ENCODE measurements at regions not wholly inside any gene's neighbourhood (a gene's known extent, or its start where the extent isn't known, plus 50 kb on each side); places are given as distances from the start of the nearest gene placed in this dataset.

GRCh38 chr2:155010925-155011324 lies 312.4 kb downstream of the KCNJ3 start:
- no peak overlapping the region for H3K4me3 ChIP-seq
- intact Hi-C loops (cut with DNase I), result no loop called here
- ATAC-seq (peak in 2 of 4 donors; percentile 53 to 76), DNase-seq (peak in 1 of 3 donors; percentile 21)
- no peaks in the 10 kb centered on the region for H3K36me3 ChIP-seq
- no peaks in the 10 kb centered on the region for H3K4me1 ChIP-seq
- H3K27ac ChIP-seq, result no peak overlapping the region
- 76% methylated on average over 2 of the region's 2 CpGs for WGBS (ENCODE audit: insufficient coverage, low coverage, low lambda C conversion rate, missing lambda C conversion rate)
- H3K27me3 ChIP-seq, result no peaks in the 10 kb centered on the region
- no peak for TF ChIP-seq CTCF (IDR thresholded peaks at IDR 0.05)
- no peak for TF ChIP-seq POLR2A (IDR thresholded peaks at IDR 0.05)
- no peaks in the 10 kb centered on the region for H3K9me3 ChIP-seq

GRCh38 chr2:154995361-154995760 lies 296.9 kb downstream of the KCNJ3 start:
- TF ChIP-seq POLR2A (IDR thresholded peaks at IDR 0.05) (no peak), CTCF (IDR thresholded peaks at IDR 0.05) (no peak)
- H3K9me3 ChIP-seq, result no peaks in the 10 kb centered on the region
- no peaks in the 10 kb centered on the region for H3K4me1 ChIP-seq
- intact Hi-C loops (cut with DNase I), result no loop called here
- H3K27me3 ChIP-seq, result no peaks in the 10 kb centered on the region
- H3K36me3 ChIP-seq, result no peaks in the 10 kb centered on the region
- H3K4me3 ChIP-seq, result no peak overlapping the region
- ATAC-seq (no peak), DNase-seq (no peak)
- 71% methylated on average over 2 of the region's 2 CpGs for WGBS (ENCODE audit: insufficient coverage, low coverage, low lambda C conversion rate, missing lambda C conversion rate)
- H3K27ac ChIP-seq, result no peak overlapping the region

GRCh38 chr2:154992826-154993225 lies 294.3 kb downstream of the KCNJ3 start:
- 41% methylated on average over 2 of the region's 2 CpGs for WGBS (ENCODE audit: insufficient coverage, low coverage, low lambda C conversion rate, missing lambda C conversion rate)
- ATAC-seq (no peak), DNase-seq (no peak)
- Histone ChIP-seq H3K27ac (no peak overlapping the region), H3K4me3 (no peak overlapping the region), H3K36me3 (no peaks in the 10 kb centered on the region), H3K27me3 (no peaks in the 10 kb centered on the region), H3K9me3 (no peaks in the 10 kb centered on the region), H3K4me1 (no peaks in the 10 kb centered on the region)
- TF ChIP-seq CTCF (IDR thresholded peaks at IDR 0.05), result no peak
- TF ChIP-seq POLR2A (IDR thresholded peaks at IDR 0.05), result no peak
- intact Hi-C loops (cut with DNase I), result no loop called here

GRCh38 chr2:154978710-154979109 lies 280.2 kb downstream of the KCNJ3 start:
- H3K36me3 ChIP-seq, result no peaks in the 10 kb centered on the region
- ATAC-seq, result no peak
- no peak for TF ChIP-seq CTCF (IDR thresholded peaks at IDR 0.05)
- no peak for TF ChIP-seq POLR2A (IDR thresholded peaks at IDR 0.05)
- H3K27me3 ChIP-seq, result no peaks in the 10 kb centered on the region
- intact Hi-C loops (cut with DNase I), result no loop called here
- no peaks in the 10 kb centered on the region for H3K9me3 ChIP-seq
- 49% methylated on average over 3 of the region's 3 CpGs for WGBS (ENCODE audit: insufficient coverage, low coverage, low lambda C conversion rate, missing lambda C conversion rate)
- DNase-seq, result no peak
- H3K4me1 ChIP-seq, result no peaks in the 10 kb centered on the region
- H3K27ac ChIP-seq, result no peak overlapping the region
- H3K4me3 ChIP-seq, result no peak overlapping the region

GRCh38 chr2:154978244-154978643 lies 279.7 kb downstream of the KCNJ3 start:
- DNase-seq (no peak), ATAC-seq (no peak)
- Histone ChIP-seq H3K27me3 (no peaks in the 10 kb centered on the region), H3K27ac (no peak overlapping the region), H3K4me3 (no peak overlapping the region), H3K9me3 (no peaks in the 10 kb centered on the region), H3K36me3 (no peaks in the 10 kb centered on the region), H3K4me1 (no peaks in the 10 kb centered on the region)
- TF ChIP-seq POLR2A (IDR thresholded peaks at IDR 0.05), result no peak
- no peak for TF ChIP-seq CTCF (IDR thresholded peaks at IDR 0.05)
- intact Hi-C loops (cut with DNase I), result no loop called here
- 62% methylated on average over 4 of the region's 4 CpGs for WGBS (ENCODE audit: insufficient coverage, low coverage, low lambda C conversion rate, missing lambda C conversion rate)

Measured in right lobe of liver (tissue), 6 donors.